ENCODE measurements at regions not wholly inside any gene's neighbourhood (a gene's known extent, or its start where the extent isn't known, plus 50 kb on each side); places are given as distances from the start of the nearest gene placed in this dataset.

DNA sequence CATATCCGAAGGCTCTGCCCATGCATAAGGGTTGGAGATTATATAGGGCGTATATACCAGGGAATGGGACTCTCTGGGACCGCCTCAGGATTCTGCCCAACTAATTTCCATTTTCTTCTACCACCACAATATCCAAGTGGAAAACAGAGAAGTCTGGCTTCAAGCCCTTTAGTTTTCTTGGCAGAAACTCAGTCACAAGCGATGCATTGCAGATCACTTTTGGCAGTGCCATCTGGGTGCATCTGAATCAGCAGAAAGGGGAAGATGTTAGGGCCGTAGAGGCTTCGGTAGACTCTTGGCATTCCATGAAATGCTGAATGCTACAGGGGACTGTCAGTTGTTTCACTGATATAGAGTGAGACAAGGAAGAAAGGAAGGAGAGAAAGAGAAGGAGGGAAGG, 94.1 kb upstream of the FAM9B start:
- Histone ChIP-seq H3K27ac (ENCODE audit: low read length) (no peak overlapping the region), H3K4me1 (ENCODE audit: control insufficient read depth, insufficient read depth, low read length) (no peaks in the 10 kb centered on the region), H3K36me3 (ENCODE audit: control insufficient read depth, insufficient read depth, low read length) (no peaks in the 10 kb centered on the region), H3K27me3 (ENCODE audit: control insufficient read depth, insufficient read depth, low read length) (no peaks in the 10 kb centered on the region), H3K9me3 (ENCODE audit: control insufficient read depth, insufficient read depth, low read length) (no peaks in the 10 kb centered on the region), H3K4me3 (ENCODE audit: low read length) (no peak overlapping the region)
- WGBS (ENCODE audit: insufficient coverage, insufficient read length) = no CpG with 5 or more reads among the region's 6 CpGs
- no peak for DNase-seq (ENCODE audit: low read depth, low spot score)

DNA sequence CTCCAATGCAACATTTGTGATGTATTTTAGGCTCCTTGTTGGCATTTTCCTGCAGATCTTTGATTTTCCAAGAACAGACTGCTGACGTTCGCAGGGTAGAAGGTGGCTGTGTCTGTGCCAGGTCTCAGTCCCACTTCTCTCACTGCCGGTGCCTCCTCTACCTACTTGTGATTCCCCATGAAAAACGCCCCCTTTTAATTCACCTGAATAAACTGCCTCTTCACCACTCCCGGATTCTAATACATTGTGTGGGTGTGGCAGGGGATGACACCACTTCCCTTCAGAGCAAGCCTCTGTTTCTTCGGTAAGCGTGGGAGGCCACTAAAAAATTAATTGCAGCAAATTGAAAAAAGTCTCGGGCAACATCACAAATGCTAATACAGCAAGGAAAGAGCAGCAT, 96.1 kb upstream of the FAM9B start:
- peaks cover 2% of the 10 kb centered on the region; the same call in 1 of the 2 replicates for H3K4me1 ChIP-seq (ENCODE audit: control insufficient read depth, insufficient read depth, low read length)
- no peak for DNase-seq (ENCODE audit: low read depth, low spot score)
- H3K9me3 ChIP-seq (ENCODE audit: control insufficient read depth, insufficient read depth, low read length) = no peaks in the 10 kb centered on the region
- WGBS (ENCODE audit: insufficient coverage, insufficient read length) = no CpG with 5 or more reads among the region's 8 CpGs
- no peaks in the 10 kb centered on the region for H3K36me3 ChIP-seq (ENCODE audit: control insufficient read depth, insufficient read depth, low read length)
- no peaks in the 10 kb centered on the region for H3K27me3 ChIP-seq (ENCODE audit: control insufficient read depth, insufficient read depth, low read length)
- H3K27ac ChIP-seq (ENCODE audit: low read length) = no peak overlapping the region
- no peak overlapping the region for H3K4me3 ChIP-seq (ENCODE audit: low read length)

GRCh38 chrX:9131066-9131465, 97.1 kb upstream of the FAM9B start:
- Histone ChIP-seq H3K4me3 (ENCODE audit: low read length) (no peak overlapping the region), H3K9me3 (ENCODE audit: control insufficient read depth, insufficient read depth, low read length) (no peaks in the 10 kb centered on the region), H3K4me1 (ENCODE audit: control insufficient read depth, insufficient read depth, low read length) (peaks cover 2% of the 10 kb centered on the region; the same call in 1 of the 2 replicates), H3K27ac (ENCODE audit: low read length) (no peak overlapping the region), H3K36me3 (ENCODE audit: control insufficient read depth, insufficient read depth, low read length) (no peaks in the 10 kb centered on the region), H3K27me3 (ENCODE audit: control insufficient read depth, insufficient read depth, low read length) (no peaks in the 10 kb centered on the region)
- no peak for DNase-seq (ENCODE audit: low read depth, low spot score)
- no CpG with 5 or more reads among the region's 4 CpGs for WGBS (ENCODE audit: insufficient coverage, insufficient read length)

GRCh38 chrX:9132036-9132638, 98.2 kb upstream of the FAM9B start:
- WGBS (ENCODE audit: insufficient coverage, insufficient read length) = no CpG with 5 or more reads among the region's 5 CpGs
- H3K27me3 ChIP-seq (ENCODE audit: control insufficient read depth, insufficient read depth, low read length) = no peaks in the 10 kb centered on the region
- H3K4me3 ChIP-seq (ENCODE audit: low read length) = no peak overlapping the region

GRCh38 chrX:9133426-9133825, 99.5 kb upstream of the FAM9B start:
- no peak overlapping the region for H3K27ac ChIP-seq (ENCODE audit: low read length)
- no peak overlapping the region for H3K4me3 ChIP-seq (ENCODE audit: low read length)
- peaks cover 2% of the 10 kb centered on the region; the same call in 1 of the 2 replicates for H3K4me1 ChIP-seq (ENCODE audit: control insufficient read depth, insufficient read depth, low read length)
- H3K36me3 ChIP-seq (ENCODE audit: control insufficient read depth, insufficient read depth, low read length) = no peaks in the 10 kb centered on the region
- no CpG with 5 or more reads among the region's 1 CpG for WGBS (ENCODE audit: insufficient coverage, insufficient read length)
- no peaks in the 10 kb centered on the region for H3K27me3 ChIP-seq (ENCODE audit: control insufficient read depth, insufficient read depth, low read length)
- no peak for DNase-seq (ENCODE audit: low read depth, low spot score)
- no peaks in the 10 kb centered on the region for H3K9me3 ChIP-seq (ENCODE audit: control insufficient read depth, insufficient read depth, low read length)

More at GRCh38 chrX:9132036-9132638, 98.2 kb upstream of the FAM9B start:
- Histone ChIP-seq H3K36me3 (ENCODE audit: control insufficient read depth, insufficient read depth, low read length) (no peaks in the 10 kb centered on the region), H3K27ac (ENCODE audit: low read length) (no peak overlapping the region), H3K4me1 (ENCODE audit: control insufficient read depth, insufficient read depth, low read length) (peaks cover 2% of the 10 kb centered on the region; the same call in 1 of the 2 replicates), H3K9me3 (ENCODE audit: control insufficient read depth, insufficient read depth, low read length) (no peaks in the 10 kb centered on the region)
- no peak for DNase-seq (ENCODE audit: low read depth, low spot score)

DNA sequence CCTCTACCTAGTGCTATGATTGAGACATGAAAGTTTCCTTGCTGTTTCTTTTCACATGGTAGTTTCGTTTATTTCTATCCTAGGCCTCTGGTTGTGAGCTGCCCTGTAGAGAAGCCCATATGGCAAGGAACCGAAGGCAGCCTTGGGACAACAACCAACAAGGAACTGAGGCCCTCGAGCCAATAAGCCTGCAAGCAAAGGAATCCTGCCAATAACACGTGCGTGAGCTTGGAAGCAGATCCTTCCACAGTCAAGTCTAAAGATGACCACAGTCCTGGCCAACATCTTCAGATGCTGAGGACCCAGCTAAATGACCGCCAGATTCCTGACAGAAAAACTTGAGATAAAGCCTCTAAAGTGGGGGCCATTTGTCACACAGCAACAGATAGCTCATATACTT, 100.4 kb upstream of the FAM9B start:
- WGBS (ENCODE audit: insufficient coverage, insufficient read length) = no CpG with 5 or more reads among the region's 6 CpGs
- peaks cover 2% of the 10 kb centered on the region; the same call in 1 of the 2 replicates for H3K4me1 ChIP-seq (ENCODE audit: control insufficient read depth, insufficient read depth, low read length)
- no peak for DNase-seq (ENCODE audit: low read depth, low spot score)
- H3K9me3 ChIP-seq (ENCODE audit: control insufficient read depth, insufficient read depth, low read length) = no peaks in the 10 kb centered on the region
- no peak overlapping the region for H3K4me3 ChIP-seq (ENCODE audit: low read length)
- no peak overlapping the region for H3K27ac ChIP-seq (ENCODE audit: low read length)
- H3K27me3 ChIP-seq (ENCODE audit: control insufficient read depth, insufficient read depth, low read length) = no peaks in the 10 kb centered on the region
- no peaks in the 10 kb centered on the region for H3K36me3 ChIP-seq (ENCODE audit: control insufficient read depth, insufficient read depth, low read length)

- no peaks in the 10 kb centered on the region for H3K36me3 ChIP-seq (ENCODE audit: control insufficient read depth, insufficient read depth, low read length)
- H3K4me1 ChIP-seq (ENCODE audit: control insufficient read depth, insufficient read depth, low read length) = peaks cover 2% of the 10 kb centered on the region; the same call in 1 of the 2 replicates
- no peak overlapping the region for H3K4me3 ChIP-seq (ENCODE audit: low read length)
- H3K27ac ChIP-seq (ENCODE audit: low read length) = no peak overlapping the region
- H3K9me3 ChIP-seq (ENCODE audit: control insufficient read depth, insufficient read depth, low read length) = no peaks in the 10 kb centered on the region
- H3K27me3 ChIP-seq (ENCODE audit: control insufficient read depth, insufficient read depth, low read length) = no peaks in the 10 kb centered on the region
- no peak for DNase-seq (ENCODE audit: low read depth, low spot score)
- WGBS (ENCODE audit: insufficient coverage, insufficient read length) = no CpG with 5 or more reads among the region's 6 CpGs
Measured at GRCh38 chrX:9135901-9136510, 102.1 kb upstream of the FAM9B start.

DNA sequence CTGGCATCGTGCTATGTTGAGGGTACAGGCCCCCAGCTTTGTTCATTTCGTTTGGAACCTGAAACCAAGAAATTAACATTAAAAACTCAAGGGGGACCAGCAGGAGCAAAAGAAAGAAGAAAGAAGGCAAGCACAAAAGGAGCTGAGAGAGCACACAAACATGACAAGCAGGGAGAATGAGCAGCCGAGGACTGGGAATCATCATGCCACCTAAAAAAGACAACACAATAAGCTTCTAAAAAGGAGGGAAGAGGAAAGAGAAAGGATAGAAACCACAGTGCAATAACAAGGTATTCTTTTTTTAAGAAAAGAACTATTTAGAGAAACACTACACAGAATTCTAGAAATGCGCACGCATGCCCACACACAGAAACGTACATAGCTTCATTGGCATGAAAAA, 103.2 kb upstream of the FAM9B start:
- no peaks in the 10 kb centered on the region for H3K27me3 ChIP-seq (ENCODE audit: control insufficient read depth, insufficient read depth, low read length)
- no peaks in the 10 kb centered on the region for H3K36me3 ChIP-seq (ENCODE audit: control insufficient read depth, insufficient read depth, low read length)
- no peaks in the 10 kb centered on the region for H3K9me3 ChIP-seq (ENCODE audit: control insufficient read depth, insufficient read depth, low read length)
- H3K27ac ChIP-seq (ENCODE audit: low read length) = no peak overlapping the region
- WGBS (ENCODE audit: insufficient coverage, insufficient read length) = no CpG with 5 or more reads among the region's 6 CpGs
- H3K4me1 ChIP-seq (ENCODE audit: control insufficient read depth, insufficient read depth, low read length) = peaks cover 2% of the 10 kb centered on the region; the same call in 1 of the 2 replicates
- H3K4me3 ChIP-seq (ENCODE audit: low read length) = no peak overlapping the region
- DNase-seq (ENCODE audit: low read depth, low spot score) = no peak

DNA sequence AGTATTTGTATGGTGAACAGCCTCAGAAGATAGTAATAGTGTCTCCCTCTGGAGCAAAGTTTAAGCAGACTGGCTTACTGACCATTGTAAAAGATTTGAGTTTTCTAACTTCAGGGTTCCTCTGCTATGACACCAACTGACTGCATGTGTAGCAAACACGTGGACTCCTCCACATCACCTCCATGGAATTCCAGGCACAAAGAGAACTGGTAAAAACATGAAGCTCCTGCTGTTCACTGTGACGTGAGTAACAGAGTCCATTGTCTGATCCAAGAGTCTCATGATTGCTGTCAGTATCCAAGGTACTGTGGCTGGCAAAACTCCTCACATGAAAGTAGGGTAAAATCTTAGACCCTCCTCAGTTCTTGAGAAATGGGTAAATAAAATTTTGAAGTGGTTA, 107.6 kb upstream of the FAM9B start:
- no peak overlapping the region for H3K27ac ChIP-seq (ENCODE audit: low read length)
- no peaks in the 10 kb centered on the region for H3K27me3 ChIP-seq (ENCODE audit: control insufficient read depth, insufficient read depth, low read length)
- H3K36me3 ChIP-seq (ENCODE audit: control insufficient read depth, insufficient read depth, low read length) = no peaks in the 10 kb centered on the region
- no peak overlapping the region for H3K4me3 ChIP-seq (ENCODE audit: low read length)
- H3K4me1 ChIP-seq (ENCODE audit: control insufficient read depth, insufficient read depth, low read length) = peaks cover under 1% of the 10 kb centered on the region; the same call in 1 of the 2 replicates
- no peaks in the 10 kb centered on the region for H3K9me3 ChIP-seq (ENCODE audit: control insufficient read depth, insufficient read depth, low read length)
- DNase-seq (ENCODE audit: low read depth, low spot score) = no peak
- WGBS (ENCODE audit: insufficient coverage, insufficient read length) = no CpG with 5 or more reads among the region's 2 CpGs

DNA sequence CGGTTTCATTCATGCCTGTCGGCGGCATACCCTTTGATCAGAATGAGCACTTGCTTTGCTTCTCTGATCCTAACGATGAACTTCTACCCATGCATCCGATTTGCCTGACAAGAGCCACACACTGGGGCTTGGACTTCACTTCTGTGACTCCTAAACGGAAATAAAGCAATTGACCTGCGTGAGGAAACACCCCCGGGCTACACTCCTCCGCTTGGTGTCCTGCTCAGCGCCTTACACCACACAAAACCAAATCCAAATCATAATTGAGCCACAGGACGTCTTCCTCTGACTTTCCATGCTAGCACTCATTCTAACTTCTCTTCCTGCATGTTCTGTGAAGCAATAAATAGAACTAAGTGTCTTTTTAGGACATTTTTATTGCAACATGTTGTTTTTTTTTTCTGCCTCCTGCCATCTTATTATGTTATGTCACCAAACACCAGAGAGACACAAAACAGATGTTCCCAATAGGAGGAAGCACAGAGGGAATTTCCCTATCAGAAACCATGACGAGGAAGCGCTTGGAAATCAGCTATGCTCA, 110.8 kb upstream of the FAM9B start:
- no peaks in the 10 kb centered on the region for H3K27me3 ChIP-seq (ENCODE audit: control insufficient read depth, insufficient read depth, low read length)
- peaks cover 1% of the 10 kb centered on the region; the same call in 1 of the 2 replicates for H3K4me1 ChIP-seq (ENCODE audit: control insufficient read depth, insufficient read depth, low read length)
- no peaks in the 10 kb centered on the region for H3K9me3 ChIP-seq (ENCODE audit: control insufficient read depth, insufficient read depth, low read length)
- WGBS (ENCODE audit: insufficient coverage, insufficient read length) = no CpG with 5 or more reads among the region's 13 CpGs
- no peak for DNase-seq (ENCODE audit: low read depth, low spot score)
- no peak overlapping the region for H3K4me3 ChIP-seq (ENCODE audit: low read length)
- no peaks in the 10 kb centered on the region for H3K36me3 ChIP-seq (ENCODE audit: control insufficient read depth, insufficient read depth, low read length)
- H3K27ac ChIP-seq (ENCODE audit: low read length) = no peak overlapping the region
